Glutamatergic neuron (in vitro differentiated cells): ENCODE measurements at regions not wholly inside any gene's neighbourhood (a gene's known extent, or its start where the extent isn't known, plus 50 kb on each side); places are given as distances from the start of the nearest gene placed in this dataset.

Experiments used
- DNase-seq: peaks from one replicate; pipeline ENCODE4 v3.0.0; 2022
- H3K27ac Mint-ChIP-seq: one replicate; pipeline ENCODE4 v1.8.0; 2020; ENCODE audit warnings: mild to moderate bottlenecking, mixed read lengths, inconsistent platforms; ENCODE audit not compliant: unreplicated experiment
- H3K27me3 Mint-ChIP-seq: one replicate; pipeline ENCODE4 v1.8.0; 2020; ENCODE audit warnings: mild to moderate bottlenecking, moderate library complexity, mixed read lengths, inconsistent platforms; ENCODE audit not compliant: unreplicated experiment
- H3K36me3 Mint-ChIP-seq: one replicate; pipeline ENCODE4 v1.8.0; 2020; ENCODE audit warnings: mild to moderate bottlenecking, mixed read lengths, inconsistent platforms; ENCODE audit not compliant: unreplicated experiment
- H3K4me1 Mint-ChIP-seq: one replicate; pipeline ENCODE4 v1.8.0; 2020; ENCODE audit warnings: mild to moderate bottlenecking, low read depth, mixed read lengths, inconsistent platforms; ENCODE audit not compliant: unreplicated experiment
- H3K4me3 Mint-ChIP-seq: one replicate; pipeline ENCODE4 v1.8.0; 2020; ENCODE audit warnings: mild to moderate bottlenecking, mixed read lengths, inconsistent platforms; ENCODE audit not compliant: unreplicated experiment
- H3K9me3 Mint-ChIP-seq: one replicate; pipeline ENCODE4 v1.8.0; 2020; ENCODE audit warnings: mild to moderate bottlenecking, moderate library complexity, mixed read lengths, inconsistent platforms; ENCODE audit not compliant: unreplicated experiment
- TF ChIP-seq, protein P1 (sequence below): fragments of 200-600 bp; sonication (generic); IDR thresholded peaks from one replicate; pipeline ENCODE4 v1.5.0; 2021; ENCODE audit not compliant: partially characterized antibody, unreplicated experiment

DNA sequence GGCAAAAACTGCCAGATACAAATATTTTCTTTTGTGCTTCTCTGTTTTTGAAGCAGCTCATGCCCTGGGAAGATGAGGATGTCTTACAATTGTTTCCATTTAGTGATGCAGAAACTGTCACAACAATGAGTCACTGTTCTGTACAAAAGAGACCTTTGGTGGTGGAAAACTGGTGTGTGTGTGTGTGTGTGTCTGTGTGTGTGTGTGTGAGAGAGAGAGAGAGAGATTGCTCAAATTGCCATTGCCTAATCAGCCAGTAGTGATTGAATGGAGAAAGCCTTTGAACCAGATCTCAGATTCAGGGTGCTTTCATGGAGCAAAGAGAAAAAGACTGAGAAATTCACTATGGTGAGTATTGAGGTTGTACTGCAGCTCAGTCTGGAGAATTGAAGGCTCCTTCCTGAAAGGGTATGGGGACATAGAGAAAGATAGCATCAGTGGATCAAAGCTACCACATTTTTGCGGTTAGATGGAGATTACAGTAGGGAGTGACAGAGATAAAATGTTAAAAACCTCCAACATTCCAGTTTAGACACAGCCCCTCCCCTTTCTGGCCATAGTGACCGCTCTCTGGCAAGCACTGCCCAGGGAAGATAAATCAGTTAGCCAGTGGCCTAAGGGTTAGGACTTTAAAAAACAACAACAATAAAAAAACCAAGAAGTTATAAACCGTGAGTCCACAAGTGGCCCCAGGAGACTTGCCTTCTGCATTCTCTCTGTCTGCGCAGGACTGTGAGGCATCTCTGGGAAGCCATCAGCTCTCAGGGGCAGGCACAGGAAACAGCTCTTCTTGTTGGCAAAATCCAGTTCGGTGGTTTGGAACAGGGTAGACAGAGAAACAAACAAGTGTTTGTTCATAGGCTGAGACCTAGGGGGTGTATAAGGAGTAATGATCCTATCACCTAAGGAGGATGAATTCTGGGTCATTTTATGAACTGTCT, 406.5 kb downstream of the DUSP10 start:
- peaks cover 7% of the 10 kb centered on the region for H3K4me1 Mint-ChIP-seq
- H3K27me3 Mint-ChIP-seq, result no peaks in the 10 kb centered on the region
- no peak for DNase-seq
- no peaks in the 10 kb centered on the region for H3K9me3 Mint-ChIP-seq
- no peak overlapping the region for H3K4me3 Mint-ChIP-seq
- TF ChIP-seq, protein P1, sequence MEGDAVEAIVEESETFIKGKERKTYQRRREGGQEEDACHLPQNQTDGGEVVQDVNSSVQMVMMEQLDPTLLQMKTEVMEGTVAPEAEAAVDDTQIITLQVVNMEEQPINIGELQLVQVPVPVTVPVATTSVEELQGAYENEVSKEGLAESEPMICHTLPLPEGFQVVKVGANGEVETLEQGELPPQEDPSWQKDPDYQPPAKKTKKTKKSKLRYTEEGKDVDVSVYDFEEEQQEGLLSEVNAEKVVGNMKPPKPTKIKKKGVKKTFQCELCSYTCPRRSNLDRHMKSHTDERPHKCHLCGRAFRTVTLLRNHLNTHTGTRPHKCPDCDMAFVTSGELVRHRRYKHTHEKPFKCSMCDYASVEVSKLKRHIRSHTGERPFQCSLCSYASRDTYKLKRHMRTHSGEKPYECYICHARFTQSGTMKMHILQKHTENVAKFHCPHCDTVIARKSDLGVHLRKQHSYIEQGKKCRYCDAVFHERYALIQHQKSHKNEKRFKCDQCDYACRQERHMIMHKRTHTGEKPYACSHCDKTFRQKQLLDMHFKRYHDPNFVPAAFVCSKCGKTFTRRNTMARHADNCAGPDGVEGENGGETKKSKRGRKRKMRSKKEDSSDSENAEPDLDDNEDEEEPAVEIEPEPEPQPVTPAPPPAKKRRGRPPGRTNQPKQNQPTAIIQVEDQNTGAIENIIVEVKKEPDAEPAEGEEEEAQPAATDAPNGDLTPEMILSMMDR, result no peak
- H3K27ac Mint-ChIP-seq, result no peak overlapping the region
- H3K36me3 Mint-ChIP-seq, result peaks cover 9% of the 10 kb centered on the region

DNA sequence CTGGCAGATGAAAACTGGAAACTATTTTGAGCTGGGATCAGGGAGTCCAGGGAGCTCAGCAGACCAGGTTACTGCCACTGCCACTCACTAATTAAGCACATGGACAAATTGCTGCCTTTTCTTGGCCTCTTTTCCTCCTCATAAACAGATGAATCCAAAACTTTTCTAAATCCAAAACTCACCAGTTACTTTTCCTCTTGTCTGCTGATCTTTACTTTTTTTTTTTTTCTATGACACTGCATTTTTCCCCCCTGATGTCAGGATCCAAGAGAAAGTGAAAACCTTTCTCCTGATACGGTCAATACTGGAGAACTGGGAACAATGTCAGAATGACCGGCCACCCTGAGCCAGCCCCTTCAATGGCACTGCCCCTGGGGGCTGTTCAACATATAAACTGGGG, 405.8 kb downstream of the DUSP10 start:
- H3K36me3 Mint-ChIP-seq, result peaks cover 9% of the 10 kb centered on the region
- H3K4me3 Mint-ChIP-seq, result no peak overlapping the region
- no peak for DNase-seq
- no peaks in the 10 kb centered on the region for H3K9me3 Mint-ChIP-seq
- H3K27me3 Mint-ChIP-seq, result no peaks in the 10 kb centered on the region
- H3K27ac Mint-ChIP-seq, result no peak overlapping the region
- TF ChIP-seq, protein P1, result no peak
- H3K4me1 Mint-ChIP-seq, result peaks cover 7% of the 10 kb centered on the region

DNA sequence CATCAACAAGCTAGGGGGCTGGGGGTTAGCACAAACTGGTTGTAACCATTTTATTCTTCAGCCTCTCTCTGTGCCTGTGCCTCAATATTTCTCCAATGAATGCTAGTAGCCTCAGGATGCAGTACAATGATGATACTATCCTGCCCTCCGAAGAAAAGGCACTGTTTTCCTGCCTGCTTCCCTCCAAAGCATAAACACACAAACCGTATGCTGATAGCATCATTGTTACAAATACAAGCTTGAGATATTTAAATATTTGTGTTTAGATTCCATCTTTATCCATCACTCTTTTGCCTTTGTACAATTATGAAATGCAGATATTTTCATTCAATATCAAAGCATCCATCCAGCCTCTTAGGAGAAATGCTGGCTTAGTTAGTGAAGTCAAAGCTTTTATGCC, 404.8 kb downstream of the DUSP10 start:
- no peak for DNase-seq
- TF ChIP-seq, protein P1, result no peak
- Mint-ChIP-seq H3K9me3 (no peaks in the 10 kb centered on the region), H3K4me1 (peaks cover 7% of the 10 kb centered on the region), H3K36me3 (peaks cover 8% of the 10 kb centered on the region), H3K4me3 (no peak overlapping the region), H3K27me3 (no peaks in the 10 kb centered on the region), H3K27ac (no peak overlapping the region)

DNA sequence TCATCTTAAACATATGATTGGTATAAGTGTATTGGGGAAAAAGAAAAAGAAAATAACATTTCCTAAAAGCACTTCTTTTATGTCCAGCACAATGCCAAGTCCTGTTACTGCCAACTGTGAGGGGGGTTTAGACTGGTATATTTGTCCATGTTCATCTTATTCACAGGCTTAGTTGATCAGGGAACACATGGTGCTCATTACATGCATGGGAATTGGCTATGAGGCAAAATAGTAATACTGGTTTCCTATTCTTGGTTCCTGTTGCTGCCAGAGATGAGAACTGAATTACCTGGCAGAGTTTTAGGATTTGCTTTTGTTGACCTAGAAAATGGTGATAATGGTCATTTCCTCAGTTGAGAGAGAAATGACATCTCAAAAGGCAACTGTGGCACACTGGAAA, 398.8 kb downstream of the DUSP10 start:
- Mint-ChIP-seq H3K9me3 (no peaks in the 10 kb centered on the region), H3K4me1 (peaks cover 5% of the 10 kb centered on the region), H3K36me3 (no peaks in the 10 kb centered on the region), H3K27me3 (no peaks in the 10 kb centered on the region), H3K27ac (no peak overlapping the region), H3K4me3 (no peak overlapping the region)
- TF ChIP-seq, protein P1, result no peak
- DNase-seq, result no peak

DNA sequence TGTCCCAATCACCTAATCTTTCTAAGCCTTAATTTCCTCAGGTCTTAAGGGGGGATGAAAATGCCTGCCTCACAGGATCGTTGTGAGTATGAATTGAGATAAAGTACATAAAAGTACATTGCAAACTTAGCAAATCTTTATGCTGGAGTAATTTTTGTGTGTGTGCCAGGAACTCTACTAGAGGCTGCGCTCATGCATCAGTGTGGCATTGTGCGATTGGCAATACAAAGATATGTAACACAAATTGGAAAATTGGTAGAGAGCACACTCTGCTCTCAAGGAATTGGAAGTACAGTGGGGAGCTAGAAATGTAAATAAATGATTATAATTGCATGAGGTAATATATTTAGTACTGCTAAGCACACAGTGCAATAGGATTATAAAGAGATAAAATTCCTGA, 398.3 kb downstream of the DUSP10 start:
- no peak overlapping the region for H3K27ac Mint-ChIP-seq
- peaks cover 5% of the 10 kb centered on the region for H3K4me1 Mint-ChIP-seq
- no peaks in the 10 kb centered on the region for H3K27me3 Mint-ChIP-seq
- no peak for DNase-seq
- TF ChIP-seq, protein P1, result no peak
- H3K9me3 Mint-ChIP-seq, result no peaks in the 10 kb centered on the region
- no peak overlapping the region for H3K4me3 Mint-ChIP-seq
- H3K36me3 Mint-ChIP-seq, result no peaks in the 10 kb centered on the region
